OCI-LY7 (cell line): ENCODE measurements at regions not wholly inside any gene's neighbourhood (a gene's known extent, or its start where the extent isn't known, plus 50 kb on each side); places are given as distances from the start of the nearest gene placed in this dataset.

Experiments used
- BruUV-seq: library from RNA; stranded (reverse); fragments of 400-500 nt; replicated peaks from 2 replicates; lab custom pipeline; 2021; lab: Mats Ljungman, UMichigan
- CTCF ChIA-PET: fragments of 300-600 bp; sonication (Branson Sonifier 250); formaldehyde crosslinking; loops from one replicate; lab custom pipeline; 2022; ENCODE audit warnings: antibody characterized with exemption; ENCODE audit not compliant: unreplicated experiment; lab: Charles Lee
- POLR2A ChIA-PET: fragments of 300-600 bp; sonication (Branson Sonifier 250); formaldehyde crosslinking; loops from one replicate; lab custom pipeline; 2022; ENCODE audit warnings: antibody characterized with exemption; lab: Charles Lee
- DNase-seq: peaks from one replicate; pipeline ENCODE4 v3.0.0-alpha.2; 2015; ENCODE audit warnings: low spot score
- H2AFZ ChIP-seq: fragments of 200-600 bp; sonication (generic), shearing (Covaris generic); 2 replicates; pipeline ENCODE4 v1.6.1; 2014; ENCODE audit warnings: mild to moderate bottlenecking, antibody characterized with exemption, low read length, moderate library complexity
- H3K27ac ChIP-seq: fragments of 200-600 bp; sonication (generic); 2 replicates; pipeline ENCODE4 v1.5.1; 2014; ENCODE audit warnings: mixed run types, low read depth, mild to moderate bottlenecking, moderate library complexity, low read length, inconsistent platforms; ENCODE audit not compliant: poor library complexity, severe bottlenecking
- H3K36me3 ChIP-seq: fragments of 200-600 bp; sonication (generic); 2 replicates; pipeline ENCODE4 v1.6.1; 2014; ENCODE audit warnings: mild to moderate bottlenecking, antibody characterized with exemption, low read length, moderate library complexity, mixed read lengths; ENCODE audit not compliant: insufficient read depth
- H3K4me1 ChIP-seq: fragments of 200-600 bp; sonication (generic); 2 replicates; pipeline ENCODE4 v1.5.1; 2014; ENCODE audit warnings: mild to moderate bottlenecking, low read length; ENCODE audit not compliant: insufficient read depth, poor library complexity, severe bottlenecking
- H3K4me2 ChIP-seq: fragments of 200-600 bp; sonication (generic); 2 replicates; pipeline ENCODE4 v1.6.1; 2014; ENCODE audit warnings: mild to moderate bottlenecking, low read length
- H3K4me3 ChIP-seq: fragments of 200-600 bp; sonication (generic); 2 replicates; pipeline ENCODE4 v1.5.1; 2014; ENCODE audit warnings: mild to moderate bottlenecking, low read depth, low read length; ENCODE audit not compliant: poor library complexity, severe bottlenecking
- H3K79me2 ChIP-seq: fragments of 200-600 bp; sonication (generic); 2 replicates; pipeline ENCODE4 v1.6.1; 2016; ENCODE audit warnings: low read depth, mild to moderate bottlenecking, low read length, moderate library complexity, mixed read lengths; ENCODE audit not compliant: insufficient read depth
- H3K9me2 ChIP-seq: fragments of 200-600 bp; sonication (generic); 2 replicates; pipeline ENCODE4 v1.6.1; 2016; ENCODE audit warnings: mild to moderate bottlenecking, low read length, mixed read lengths; ENCODE audit not compliant: insufficient read depth
- H3K9me3 ChIP-seq: fragments of 200-600 bp; sonication (generic); 2 replicates; pipeline ENCODE4 v1.6.1; 2014; ENCODE audit warnings: mild to moderate bottlenecking, mixed run types, low read length, mixed read lengths
- H4K20me1 ChIP-seq: fragments of 200-600 bp; sonication (generic); 2 replicates; pipeline ENCODE4 v1.6.1; 2014; ENCODE audit warnings: mild to moderate bottlenecking, antibody characterized with exemption, low read length, moderate library complexity, mixed read lengths; ENCODE audit not compliant: insufficient read depth
- CTCF ChIP-seq: fragments of 200-600 bp; sonication (generic); conservative IDR thresholded peaks from 2 replicates; pipeline ENCODE4 v1.5.1; 2014; ENCODE audit warnings: mild to moderate bottlenecking, antibody characterized with exemption, low read length, moderate library complexity, mixed read lengths
- EZH2phosphoT487 ChIP-seq: fragments of 200-600 bp; sonication (generic); IDR thresholded peaks from 2 replicates; pipeline ENCODE4 v1.6.1; 2018; ENCODE audit warnings: low read depth, borderline replicate concordance, mild to moderate bottlenecking, mixed run types, antibody characterized with exemption, low read length, moderate library complexity, mixed read lengths
- intact Hi-C: fragments of 100-400 bp; cut with micrococcal nuclease; formaldehyde crosslinking; loops from one replicate; pipeline ENCODE4 v1.10.0; 2022; ENCODE audit not compliant: unreplicated experiment

- H3K36me3 ChIP-seq: no peaks in the 10 kb centered on the region
- ChIA-PET CTCF (no interaction called here), POLR2A (no interaction called here)
- H3K4me1 ChIP-seq: no peaks in the 10 kb centered on the region
- no TSS peak for BruUV-seq
- no peak for DNase-seq
- intact Hi-C loops: no loop called here
- no peak overlapping the region for H3K4me2 ChIP-seq
- H3K27ac ChIP-seq: no peak overlapping the region
- H3K9me2 ChIP-seq: no peaks in the 10 kb centered on the region
- no peak overlapping the region for H2AFZ ChIP-seq
- H3K9me3 ChIP-seq: no peaks in the 10 kb centered on the region
- TF ChIP-seq CTCF (no peak), EZH2phosphoT487 (no peak)
- no peaks in the 10 kb centered on the region for H4K20me1 ChIP-seq
- H3K4me3 ChIP-seq: no peak overlapping the region
- no peaks in the 10 kb centered on the region for H3K79me2 ChIP-seq
These were observed 290.6 kb downstream of the NDUFA10 start for GRCh38 chr2:239734436-239735005.

GRCh38 chr2:239732666-239733010 is 292.5 kb downstream of the NDUFA10 start:
- intact Hi-C loops: no loop called here
- POLR2A ChIA-PET: no interaction called here
- no peak for DNase-seq

More at GRCh38 chr2:239732666-239733010, 292.5 kb downstream of the NDUFA10 start:
- no TSS peak for BruUV-seq
- H3K79me2 ChIP-seq: no peaks in the 10 kb centered on the region
- H3K9me3 ChIP-seq: no peaks in the 10 kb centered on the region
- no peaks in the 10 kb centered on the region for H4K20me1 ChIP-seq
- H3K27ac ChIP-seq: no peak overlapping the region
- TF ChIP-seq CTCF: no peak
- no peak for TF ChIP-seq EZH2phosphoT487
- no peak overlapping the region for H3K4me3 ChIP-seq
- no peaks in the 10 kb centered on the region for H3K4me1 ChIP-seq
- H2AFZ ChIP-seq: no peak overlapping the region
- CTCF ChIA-PET: no interaction called here
- H3K4me2 ChIP-seq: no peak overlapping the region
- no peaks in the 10 kb centered on the region for H3K9me2 ChIP-seq
- no peaks in the 10 kb centered on the region for H3K36me3 ChIP-seq
